ENCODE measurements at regions not wholly inside any gene's neighbourhood (a gene's known extent, or its start where the extent isn't known, plus 50 kb on each side); places are given as distances from the start of the nearest gene placed in this dataset.

- TF ChIP-seq, protein P1, sequence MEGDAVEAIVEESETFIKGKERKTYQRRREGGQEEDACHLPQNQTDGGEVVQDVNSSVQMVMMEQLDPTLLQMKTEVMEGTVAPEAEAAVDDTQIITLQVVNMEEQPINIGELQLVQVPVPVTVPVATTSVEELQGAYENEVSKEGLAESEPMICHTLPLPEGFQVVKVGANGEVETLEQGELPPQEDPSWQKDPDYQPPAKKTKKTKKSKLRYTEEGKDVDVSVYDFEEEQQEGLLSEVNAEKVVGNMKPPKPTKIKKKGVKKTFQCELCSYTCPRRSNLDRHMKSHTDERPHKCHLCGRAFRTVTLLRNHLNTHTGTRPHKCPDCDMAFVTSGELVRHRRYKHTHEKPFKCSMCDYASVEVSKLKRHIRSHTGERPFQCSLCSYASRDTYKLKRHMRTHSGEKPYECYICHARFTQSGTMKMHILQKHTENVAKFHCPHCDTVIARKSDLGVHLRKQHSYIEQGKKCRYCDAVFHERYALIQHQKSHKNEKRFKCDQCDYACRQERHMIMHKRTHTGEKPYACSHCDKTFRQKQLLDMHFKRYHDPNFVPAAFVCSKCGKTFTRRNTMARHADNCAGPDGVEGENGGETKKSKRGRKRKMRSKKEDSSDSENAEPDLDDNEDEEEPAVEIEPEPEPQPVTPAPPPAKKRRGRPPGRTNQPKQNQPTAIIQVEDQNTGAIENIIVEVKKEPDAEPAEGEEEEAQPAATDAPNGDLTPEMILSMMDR (conservative IDR thresholded peaks at IDR 0.05; ENCODE audit: low read depth, low read length), result no peak
- TF ChIP-seq EZH2phosphoT487 (IDR thresholded peaks at IDR 0.05; ENCODE audit: borderline replicate concordance, low read length), result no peak
These were observed 726.0 kb downstream of the DIAPH3 start for GRCh38 chr13:59437544-59438301.
